ENCODE measurements at regions not wholly inside any gene's neighbourhood (a gene's known extent, or its start where the extent isn't known, plus 50 kb on each side); places are given as distances from the start of the nearest gene placed in this dataset.

DNA sequence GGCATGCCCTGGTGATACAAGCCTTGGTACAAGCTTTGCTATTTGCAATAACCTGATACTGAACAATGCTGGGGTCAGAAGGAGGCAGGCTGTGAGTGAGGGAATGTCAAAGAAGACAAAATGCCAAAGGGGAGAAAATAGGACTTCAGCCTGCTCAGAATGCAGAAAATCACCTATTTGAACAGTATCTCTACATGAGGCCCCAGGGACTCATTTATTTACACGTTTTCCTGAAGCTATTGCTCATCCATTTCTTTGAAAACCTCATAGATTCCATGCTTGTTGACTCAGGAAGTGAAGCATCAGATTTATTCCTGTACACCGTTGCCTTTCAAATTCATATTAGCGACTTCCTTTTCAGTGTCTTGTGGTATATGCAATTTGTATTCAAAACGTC, 69.4 kb upstream of the CBLN2 start:
- DNase-seq = no peak
- intact Hi-C loops (cut with DNase I) = no loop called here
- no peaks in the 10 kb centered on the region for H3K36me3 ChIP-seq (ENCODE audit: control insufficient read depth in 2 of 3, insufficient read depth in 3 of 3, low read length in 3 of 3)
- FAIRE-seq = no peak
- no peaks in the 10 kb centered on the region for H3K9me3 ChIP-seq (ENCODE audit: control insufficient read depth in 2 of 3, insufficient read depth in 1 of 3, low read length in 3 of 3)
- TF ChIP-seq, protein P1, sequence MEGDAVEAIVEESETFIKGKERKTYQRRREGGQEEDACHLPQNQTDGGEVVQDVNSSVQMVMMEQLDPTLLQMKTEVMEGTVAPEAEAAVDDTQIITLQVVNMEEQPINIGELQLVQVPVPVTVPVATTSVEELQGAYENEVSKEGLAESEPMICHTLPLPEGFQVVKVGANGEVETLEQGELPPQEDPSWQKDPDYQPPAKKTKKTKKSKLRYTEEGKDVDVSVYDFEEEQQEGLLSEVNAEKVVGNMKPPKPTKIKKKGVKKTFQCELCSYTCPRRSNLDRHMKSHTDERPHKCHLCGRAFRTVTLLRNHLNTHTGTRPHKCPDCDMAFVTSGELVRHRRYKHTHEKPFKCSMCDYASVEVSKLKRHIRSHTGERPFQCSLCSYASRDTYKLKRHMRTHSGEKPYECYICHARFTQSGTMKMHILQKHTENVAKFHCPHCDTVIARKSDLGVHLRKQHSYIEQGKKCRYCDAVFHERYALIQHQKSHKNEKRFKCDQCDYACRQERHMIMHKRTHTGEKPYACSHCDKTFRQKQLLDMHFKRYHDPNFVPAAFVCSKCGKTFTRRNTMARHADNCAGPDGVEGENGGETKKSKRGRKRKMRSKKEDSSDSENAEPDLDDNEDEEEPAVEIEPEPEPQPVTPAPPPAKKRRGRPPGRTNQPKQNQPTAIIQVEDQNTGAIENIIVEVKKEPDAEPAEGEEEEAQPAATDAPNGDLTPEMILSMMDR (IDR thresholded peaks at IDR 0.05; ENCODE audit: borderline replicate concordance, extremely low read depth, insufficient read depth) = no peak
- H3K9ac ChIP-seq (ENCODE audit: low read length in 3 of 3) = no peak overlapping the region
- H3K4me1 ChIP-seq (ENCODE audit: control insufficient read depth in 2 of 3, insufficient read depth in 2 of 3, low read depth in 1 of 3, low read length in 3 of 3) = no peaks in the 10 kb centered on the region
- H3K4me3 ChIP-seq (ENCODE audit: low read length in 3 of 3) = no peak overlapping the region
- no peak overlapping the region for H3K27ac ChIP-seq (ENCODE audit: low read depth in 2 of 2, low read length in 2 of 2)
- no peaks in the 10 kb centered on the region for H3K27me3 ChIP-seq (ENCODE audit: control insufficient read depth, insufficient read depth, low read length)

DNA sequence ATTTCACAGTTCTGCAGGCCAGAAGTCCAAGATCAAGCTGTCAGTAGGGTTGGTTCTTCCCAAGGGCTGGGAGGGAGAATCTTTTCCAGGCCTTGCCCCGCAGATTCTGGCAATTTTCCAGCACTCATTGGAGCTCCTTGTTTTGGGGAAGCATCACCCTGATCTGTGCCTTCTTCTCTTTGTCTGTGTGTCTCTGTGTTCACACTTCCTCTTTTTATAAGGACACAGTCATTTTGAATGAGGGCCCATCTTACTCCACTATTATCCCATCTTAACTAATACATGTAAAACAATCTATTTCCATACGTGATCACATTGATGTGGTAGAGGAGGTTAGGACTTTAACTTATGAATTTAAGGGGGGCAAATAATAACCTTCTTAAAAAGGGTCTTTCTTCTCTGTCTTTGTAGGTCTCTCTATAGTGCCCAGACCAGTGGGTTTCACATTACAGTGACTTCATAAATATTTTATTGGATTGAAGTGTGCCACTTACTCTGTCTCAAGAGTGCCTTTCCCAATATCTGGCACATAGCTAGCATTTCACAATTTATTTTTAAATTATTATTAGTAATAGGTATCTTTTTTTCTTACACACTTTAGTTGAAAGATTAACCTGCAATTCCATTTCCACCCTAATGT, 68.9 kb upstream of the CBLN2 start:
- FAIRE-seq (no peak), DNase-seq (no peak)
- Histone ChIP-seq H3K4me1 (ENCODE audit: control insufficient read depth in 2 of 3, insufficient read depth in 2 of 3, low read depth in 1 of 3, low read length in 3 of 3) (no peaks in the 10 kb centered on the region), H3K27me3 (ENCODE audit: control insufficient read depth, insufficient read depth, low read length) (no peaks in the 10 kb centered on the region), H3K27ac (ENCODE audit: low read depth in 2 of 2, low read length in 2 of 2) (no peak overlapping the region), H3K4me3 (ENCODE audit: low read length in 3 of 3) (no peak overlapping the region), H3K9me3 (ENCODE audit: control insufficient read depth in 2 of 3, insufficient read depth in 1 of 3, low read length in 3 of 3) (no peaks in the 10 kb centered on the region), H3K9ac (ENCODE audit: low read length in 3 of 3) (no peak overlapping the region), H3K36me3 (ENCODE audit: control insufficient read depth in 2 of 3, insufficient read depth in 3 of 3, low read length in 3 of 3) (no peaks in the 10 kb centered on the region)
- TF ChIP-seq, protein P1 (IDR thresholded peaks at IDR 0.05; ENCODE audit: borderline replicate concordance, extremely low read depth, insufficient read depth) = no peak
- intact Hi-C loops (cut with DNase I) = no loop called here

DNA sequence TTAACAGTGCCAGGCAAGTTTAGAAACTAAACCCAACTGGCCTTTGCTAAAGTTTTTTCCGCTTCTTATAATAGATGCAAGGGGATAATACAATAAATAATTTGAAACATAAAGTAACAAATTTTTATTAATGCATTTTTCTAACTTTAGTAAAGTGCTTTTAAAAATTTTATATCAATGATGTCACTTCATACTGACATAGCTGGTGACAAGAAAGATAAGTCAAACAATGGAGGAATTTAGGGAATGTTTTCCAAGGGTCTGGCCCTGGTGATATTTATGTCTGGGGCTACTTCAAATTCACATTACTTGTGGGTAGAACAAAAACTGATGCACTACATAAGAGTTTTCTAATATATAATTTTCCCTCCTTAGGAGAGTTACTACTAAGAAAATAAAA, 61.2 kb upstream of the CBLN2 start:
- Histone ChIP-seq H3K4me3 (ENCODE audit: low read length in 3 of 3) (no peak overlapping the region), H3K9me3 (ENCODE audit: control insufficient read depth in 2 of 3, insufficient read depth in 1 of 3, low read length in 3 of 3) (no peaks in the 10 kb centered on the region), H3K27ac (ENCODE audit: low read depth in 2 of 2, low read length in 2 of 2) (no peak overlapping the region), H3K9ac (ENCODE audit: low read length in 3 of 3) (no peak overlapping the region), H3K27me3 (ENCODE audit: control insufficient read depth, insufficient read depth, low read length) (no peaks in the 10 kb centered on the region), H3K4me1 (ENCODE audit: control insufficient read depth in 2 of 3, insufficient read depth in 2 of 3, low read depth in 1 of 3, low read length in 3 of 3) (no peaks in the 10 kb centered on the region), H3K36me3 (ENCODE audit: control insufficient read depth in 2 of 3, insufficient read depth in 3 of 3, low read length in 3 of 3) (no peaks in the 10 kb centered on the region)
- intact Hi-C loops (cut with DNase I) = no loop called here
- DNase-seq = no peak
- no peak for FAIRE-seq
- TF ChIP-seq, protein P1 (IDR thresholded peaks at IDR 0.05; ENCODE audit: borderline replicate concordance, extremely low read depth, insufficient read depth) = no peak

DNA sequence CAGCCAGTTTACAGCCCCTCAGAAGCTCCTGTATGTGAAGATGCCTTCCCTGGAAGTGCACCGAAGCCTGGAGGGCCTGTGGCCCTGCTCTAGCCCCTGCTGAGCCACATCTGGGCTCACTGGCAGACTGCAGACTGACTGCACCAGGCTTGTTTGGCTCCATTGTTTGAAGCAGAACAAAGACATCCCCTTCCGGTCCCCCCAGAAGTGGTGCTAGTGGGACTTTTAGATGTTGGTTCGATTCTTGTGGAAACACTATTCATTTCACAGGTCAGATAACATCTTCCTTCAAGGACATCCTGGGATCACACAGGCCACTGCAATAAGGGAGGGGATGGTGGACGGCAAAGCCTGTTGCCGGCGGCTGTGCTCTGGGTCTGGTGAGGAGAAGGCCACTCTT, 57.8 kb upstream of the CBLN2 start:
- TF ChIP-seq, protein P1 (IDR thresholded peaks at IDR 0.05; ENCODE audit: borderline replicate concordance, extremely low read depth, insufficient read depth) = no peak
- FAIRE-seq (no peak), DNase-seq (no peak)
- H3K4me3 ChIP-seq (ENCODE audit: low read length in 3 of 3) = no peak overlapping the region
- no peaks in the 10 kb centered on the region for H3K9me3 ChIP-seq (ENCODE audit: control insufficient read depth in 2 of 3, insufficient read depth in 1 of 3, low read length in 3 of 3)
- no peaks in the 10 kb centered on the region for H3K36me3 ChIP-seq (ENCODE audit: control insufficient read depth in 2 of 3, insufficient read depth in 3 of 3, low read length in 3 of 3)
- no peaks in the 10 kb centered on the region for H3K4me1 ChIP-seq (ENCODE audit: control insufficient read depth in 2 of 3, insufficient read depth in 2 of 3, low read depth in 1 of 3, low read length in 3 of 3)
- H3K27ac ChIP-seq (ENCODE audit: low read depth in 2 of 2, low read length in 2 of 2) = no peak overlapping the region
- no peaks in the 10 kb centered on the region for H3K27me3 ChIP-seq (ENCODE audit: control insufficient read depth, insufficient read depth, low read length)
- intact Hi-C loops (cut with DNase I) = no loop called here
- H3K9ac ChIP-seq (ENCODE audit: low read length in 3 of 3) = no peak overlapping the region
